Colonic mucosa (tissue), 4 donors: ENCODE measurements at regions not wholly inside any gene's neighbourhood (a gene's known extent, or its start where the extent isn't known, plus 50 kb on each side); places are given as distances from the start of the nearest gene placed in this dataset.
"Not testable (repeated sequence)": the region's sequence is repeated elsewhere in the genome, so short reads cannot be mapped to it uniquely, and the experiment has no call there.

Experiments used
- DNase-seq: peaks from one replicate; pipeline ENCODE4 v3.0.0-alpha.2; 2020
- H3K27ac ChIP-seq: fragments of 200-600 bp; one replicate; pipeline ENCODE4 v1.8.0; 2021
- H3K27me3 ChIP-seq: fragments of 200-600 bp; one replicate; pipeline ENCODE4 v1.8.0; 2021
- H3K36me3 ChIP-seq: fragments of 200-600 bp; one replicate; pipeline ENCODE4 v1.8.0; 2021
- H3K4me1 ChIP-seq: fragments of 200-600 bp; one replicate; pipeline ENCODE4 v1.8.0; 2021; ENCODE audit warnings: mild to moderate bottlenecking
- H3K4me3 ChIP-seq: fragments of 200-600 bp; one replicate; pipeline ENCODE4 v1.8.0; 2021
- H3K9ac ChIP-seq, 2 donors: one replicate each; pipeline ENCODE4 v1.7.0; 2013; ENCODE audit warnings: control low read depth in 2 of 2, low read depth in 2 of 2, low read length in 2 of 2
- H3K9me3 ChIP-seq: fragments of 200-600 bp; one replicate; pipeline ENCODE4 v1.8.0; 2021
- intact Hi-C: fragments of 100-400 bp; cut with DNase I; formaldehyde crosslinking; loops from one replicate; pipeline ENCODE4 v1.14.1; 2022
- TF ChIP-seq, protein P1 (sequence below): fragments of 200-600 bp; IDR thresholded peaks from one replicate; pipeline ENCODE4 v1.8.0; 2022; ENCODE audit warnings: antibody characterized with exemption, mild to moderate bottlenecking
- donor health status: healthy.
- donor health status: DM: no; HTN: no; CAD: no.
- donor health status: DM: no; HTN: no; CAD: no.

DNA sequence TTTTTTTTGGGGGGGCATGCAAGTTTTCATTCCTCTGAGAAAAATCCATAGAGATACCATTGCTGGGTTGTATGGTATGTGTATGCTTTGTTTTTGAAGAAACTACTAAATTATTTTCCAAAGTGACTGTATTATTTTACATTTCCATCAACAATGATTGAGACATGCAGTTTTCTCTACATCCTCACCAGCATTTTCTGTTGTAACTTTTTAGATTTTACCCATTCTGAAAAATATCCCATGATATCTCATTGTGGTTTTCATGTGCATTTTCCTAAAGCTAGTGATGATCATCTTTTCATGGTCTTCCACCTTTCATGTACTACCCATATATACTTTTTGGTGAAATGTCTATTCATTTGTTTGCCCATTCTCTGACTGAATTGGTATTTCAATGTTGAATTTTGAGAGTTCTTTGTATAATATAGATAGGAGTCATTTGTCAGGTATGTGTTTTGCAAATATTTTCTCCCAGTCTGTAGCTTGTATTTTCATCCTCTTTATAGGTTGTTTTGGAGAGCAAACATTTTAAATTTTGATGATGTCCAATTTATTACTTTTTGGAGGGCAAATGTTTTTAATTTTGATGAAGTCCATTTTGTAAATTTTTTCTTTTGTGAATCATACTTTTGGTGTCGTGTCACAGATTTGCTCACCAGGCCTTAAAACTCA lies 827.5 kb upstream of the CITED2 start:
- no peak for DNase-seq
- Histone ChIP-seq H3K4me3 (no peak overlapping the region), H3K9ac (no peak overlapping the region), H3K27me3 (no peaks in the 10 kb centered on the region), H3K9me3 (no peaks in the 10 kb centered on the region), H3K36me3 (no peaks in the 10 kb centered on the region), H3K4me1 (no peaks in the 10 kb centered on the region), H3K27ac (no peak overlapping the region)
- intact Hi-C loops: no loop called here
- TF ChIP-seq, protein P1, sequence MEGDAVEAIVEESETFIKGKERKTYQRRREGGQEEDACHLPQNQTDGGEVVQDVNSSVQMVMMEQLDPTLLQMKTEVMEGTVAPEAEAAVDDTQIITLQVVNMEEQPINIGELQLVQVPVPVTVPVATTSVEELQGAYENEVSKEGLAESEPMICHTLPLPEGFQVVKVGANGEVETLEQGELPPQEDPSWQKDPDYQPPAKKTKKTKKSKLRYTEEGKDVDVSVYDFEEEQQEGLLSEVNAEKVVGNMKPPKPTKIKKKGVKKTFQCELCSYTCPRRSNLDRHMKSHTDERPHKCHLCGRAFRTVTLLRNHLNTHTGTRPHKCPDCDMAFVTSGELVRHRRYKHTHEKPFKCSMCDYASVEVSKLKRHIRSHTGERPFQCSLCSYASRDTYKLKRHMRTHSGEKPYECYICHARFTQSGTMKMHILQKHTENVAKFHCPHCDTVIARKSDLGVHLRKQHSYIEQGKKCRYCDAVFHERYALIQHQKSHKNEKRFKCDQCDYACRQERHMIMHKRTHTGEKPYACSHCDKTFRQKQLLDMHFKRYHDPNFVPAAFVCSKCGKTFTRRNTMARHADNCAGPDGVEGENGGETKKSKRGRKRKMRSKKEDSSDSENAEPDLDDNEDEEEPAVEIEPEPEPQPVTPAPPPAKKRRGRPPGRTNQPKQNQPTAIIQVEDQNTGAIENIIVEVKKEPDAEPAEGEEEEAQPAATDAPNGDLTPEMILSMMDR: no peak

DNA sequence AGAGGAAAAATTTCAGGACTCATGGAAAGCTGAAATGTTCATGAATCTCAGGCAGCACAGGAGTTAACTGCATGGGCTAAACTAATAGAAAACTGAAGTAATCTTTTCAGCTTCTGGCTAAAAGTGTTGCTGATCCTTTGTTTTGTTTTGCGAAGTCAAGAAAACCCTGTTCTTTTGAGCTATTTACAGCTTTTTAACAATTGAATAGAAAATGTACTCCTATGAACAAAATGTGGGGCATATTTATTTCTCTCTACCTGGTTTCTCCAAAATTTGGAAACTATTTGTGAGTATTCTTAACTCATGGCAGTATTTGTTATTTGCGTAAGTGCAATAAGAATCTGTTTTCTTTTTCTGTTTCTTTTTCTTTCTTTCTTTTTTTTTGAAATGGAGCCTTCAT lies 818.8 kb upstream of the CITED2 start:
- Histone ChIP-seq H3K4me3 (no peak overlapping the region), H3K36me3 (no peaks in the 10 kb centered on the region), H3K4me1 (no peaks in the 10 kb centered on the region), H3K9me3 (no peaks in the 10 kb centered on the region), H3K9ac (no peak overlapping the region), H3K27ac (no peak overlapping the region), H3K27me3 (no peaks in the 10 kb centered on the region)
- TF ChIP-seq, protein P1: no peak
- intact Hi-C loops: no loop called here
- DNase-seq: no peak

DNA sequence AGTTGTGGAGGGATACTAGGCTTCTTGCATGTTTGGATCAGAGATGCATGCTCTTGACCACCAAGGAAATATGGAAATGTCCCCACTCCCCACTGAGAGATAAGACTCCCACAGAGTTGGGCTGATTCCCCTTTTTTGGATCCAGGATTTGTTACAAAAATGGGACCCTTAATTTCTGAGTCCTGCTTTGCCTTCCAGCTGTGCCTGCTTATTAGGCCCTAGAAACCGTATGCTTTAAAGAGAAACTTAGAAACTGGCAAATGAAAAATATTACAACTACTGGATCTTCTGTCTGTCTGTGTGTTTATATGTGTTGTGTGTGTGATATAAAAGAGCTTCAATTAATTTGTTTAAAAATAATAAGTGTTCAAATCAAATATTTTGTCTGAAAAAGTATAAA lies 817.6 kb upstream of the CITED2 start:
- intact Hi-C loops: no loop called here
- H3K27ac ChIP-seq: no peak overlapping the region
- no peak overlapping the region for H3K4me3 ChIP-seq
- H3K9me3 ChIP-seq: no peaks in the 10 kb centered on the region
- no peak for DNase-seq
- no peaks in the 10 kb centered on the region for H3K36me3 ChIP-seq
- no peaks in the 10 kb centered on the region for H3K4me1 ChIP-seq
- H3K9ac ChIP-seq: no peak overlapping the region
- no peaks in the 10 kb centered on the region for H3K27me3 ChIP-seq
- TF ChIP-seq, protein P1: no peak

DNA sequence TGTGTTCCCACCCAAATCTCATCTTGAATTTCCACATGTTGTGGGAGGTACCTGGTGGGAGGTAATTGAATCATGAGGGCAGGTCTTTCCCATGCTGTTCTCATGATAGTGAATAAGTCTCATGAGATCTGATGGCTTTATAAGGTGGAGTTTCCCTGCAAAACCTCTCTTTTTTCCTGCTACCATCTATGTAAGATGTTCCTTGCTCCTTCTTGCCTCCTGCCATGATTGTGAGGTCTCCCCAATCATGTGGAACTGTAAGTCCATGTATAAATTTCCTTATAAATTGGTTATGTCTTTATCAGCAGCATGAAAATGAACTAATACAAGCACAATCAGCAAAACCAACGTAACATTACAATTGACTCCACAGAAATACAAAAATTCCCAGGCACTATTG lies 814.8 kb upstream of the CITED2 start:
- H3K4me1 ChIP-seq, H3K27ac ChIP-seq, H3K36me3 ChIP-seq, intact Hi-C loops, H3K27me3 ChIP-seq, DNase-seq, H3K9ac ChIP-seq, H3K9me3 ChIP-seq, H3K4me3 ChIP-seq: not testable (repeated sequence)

DNA sequence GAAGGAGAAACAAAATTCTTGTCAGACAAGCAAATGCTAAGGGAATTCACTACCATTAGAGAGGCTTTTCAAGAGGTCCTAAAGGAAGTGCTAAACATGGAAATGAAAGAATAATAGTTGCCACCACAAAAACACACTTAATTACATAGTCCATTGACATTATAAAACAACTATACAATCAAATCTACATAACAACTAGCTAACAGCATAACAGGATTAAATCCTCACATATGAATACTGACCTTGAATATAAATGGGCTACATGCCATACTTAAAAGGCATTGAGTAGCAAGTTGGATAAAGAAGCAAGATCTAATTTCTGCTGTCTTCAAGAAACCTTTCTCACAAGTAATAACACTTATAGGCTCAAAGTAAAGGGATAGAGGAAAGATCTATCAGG lies 811.5 kb upstream of the CITED2 start:
- Histone ChIP-seq H3K9me3 (no peaks in the 10 kb centered on the region), H3K4me3 (no peak overlapping the region), H3K27ac (no peak overlapping the region), H3K9ac (no peak overlapping the region), H3K36me3 (no peaks in the 10 kb centered on the region), H3K4me1 (no peaks in the 10 kb centered on the region), H3K27me3 (no peaks in the 10 kb centered on the region)
- TF ChIP-seq, protein P1: no peak
- DNase-seq: no peak
- intact Hi-C loops: no loop called here

DNA sequence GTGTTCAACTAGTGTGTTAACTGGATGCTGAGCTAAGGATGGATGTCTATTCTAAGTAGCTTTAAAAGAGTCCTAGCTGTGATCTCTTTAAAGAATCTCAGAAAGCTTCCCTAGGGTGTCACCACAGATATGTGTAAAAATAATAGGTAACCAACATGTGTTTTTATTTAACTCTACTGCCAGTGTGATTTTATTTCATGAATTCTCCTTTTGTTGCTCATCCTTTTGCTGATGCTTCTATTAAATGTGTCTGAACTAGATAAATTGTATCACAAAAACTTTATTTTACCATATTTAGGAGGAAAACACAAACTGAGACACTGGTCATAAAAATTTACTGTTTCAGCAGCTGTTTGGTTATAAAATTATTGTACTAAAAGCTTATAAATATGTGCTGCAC lies 809.4 kb upstream of the CITED2 start:
- Histone ChIP-seq H3K27me3 (no peaks in the 10 kb centered on the region), H3K36me3 (no peaks in the 10 kb centered on the region), H3K4me3 (no peak overlapping the region), H3K27ac (no peak overlapping the region), H3K4me1 (no peaks in the 10 kb centered on the region), H3K9me3 (no peaks in the 10 kb centered on the region), H3K9ac (no peak overlapping the region)
- TF ChIP-seq, protein P1: no peak
- intact Hi-C loops: no loop called here
- DNase-seq: no peak
